Kidney (tissue), 13 donors: ENCODE measurements at regions not wholly inside any gene's neighbourhood (a gene's known extent, or its start where the extent isn't known, plus 50 kb on each side); places are given as distances from the start of the nearest gene placed in this dataset.
A peak's percentile ranks its signal among the peaks of the same experiment; 100 is the strongest.

Experiments
- DNase-seq, 5 donors: peaks; one replicate each; pipeline ENCODE4 v3.0.0-alpha.2; 2013 to 2020
- FAIRE-seq: peaks from 2 replicates; lab custom pipeline; 2012; peaks lifted over from hg19 to GRCh38; lab: Jason Lieb, UNC
- H3K27ac ChIP-seq, 2 donors: one replicate each; pipeline ENCODE4 v1.7.0; 2013; ENCODE audit warnings: low read depth in 2 of 2, low read length in 2 of 2, inconsistent platforms in 1 of 2
- H3K27me3 ChIP-seq: one replicate; pipeline ENCODE4 v1.7.1; 2013; ENCODE audit warnings: low read length, inconsistent platforms; ENCODE audit not compliant: control insufficient read depth, insufficient read depth
- H3K36me3 ChIP-seq, 3 donors: one replicate each; pipeline versions ENCODE4 v1.7.0 to v1.7.1; 2013; ENCODE audit warnings: low read length in 3 of 3, control low read depth in 1 of 3, inconsistent platforms in 1 of 3; ENCODE audit not compliant: insufficient read depth in 3 of 3, control insufficient read depth in 2 of 3
- H3K4me1 ChIP-seq, 3 donors: one replicate each; pipeline versions ENCODE4 v1.7.0 to v1.7.1; 2013; ENCODE audit warnings: low read length in 3 of 3, inconsistent platforms in 1 of 3, low read depth in 1 of 3; ENCODE audit not compliant: control insufficient read depth in 2 of 3, insufficient read depth in 2 of 3
- H3K4me3 ChIP-seq, 3 donors: one replicate each; pipeline versions ENCODE4 v1.7.0 to v1.8.1; 2013; ENCODE audit warnings: low read length in 3 of 3, control low read depth in 1 of 3, inconsistent platforms in 1 of 3
- H3K9ac ChIP-seq, 3 donors: one replicate each; pipeline versions ENCODE4 v1.7.0 to v1.7.1; 2013; ENCODE audit warnings: low read length in 3 of 3, control low read depth in 1 of 3, inconsistent platforms in 1 of 3
- H3K9me3 ChIP-seq, 3 donors: one replicate each; pipeline versions ENCODE4 v1.7.0 to v1.7.1; 2013; ENCODE audit warnings: low read length in 3 of 3, control low read depth in 1 of 3, inconsistent platforms in 1 of 3; ENCODE audit not compliant: control insufficient read depth in 2 of 3, insufficient read depth in 1 of 3
- CTCF ChIP-seq: IDR thresholded peaks from 3 replicates; pipeline ENCODE4 v1.5.1; 2012; ENCODE audit warnings: mild to moderate bottlenecking, moderate library complexity, borderline replicate concordance; ENCODE audit not compliant: insufficient read depth; ENCODE audit errors: extremely low read depth
- intact Hi-C: fragments of 100-400 bp; cut with DNase I; formaldehyde crosslinking; loops from one replicate; pipeline ENCODE4 v1.11.1; 2022
- donor health status: control.
- donor health status: control.
- donor health status: control.
- donor health status: control.
- donor health status: control.
- donor health status: DM: yes; HTN: yes; CAD: no.
- donor health status: Normal renal cell carcinoma (clear cell type).

DNA sequence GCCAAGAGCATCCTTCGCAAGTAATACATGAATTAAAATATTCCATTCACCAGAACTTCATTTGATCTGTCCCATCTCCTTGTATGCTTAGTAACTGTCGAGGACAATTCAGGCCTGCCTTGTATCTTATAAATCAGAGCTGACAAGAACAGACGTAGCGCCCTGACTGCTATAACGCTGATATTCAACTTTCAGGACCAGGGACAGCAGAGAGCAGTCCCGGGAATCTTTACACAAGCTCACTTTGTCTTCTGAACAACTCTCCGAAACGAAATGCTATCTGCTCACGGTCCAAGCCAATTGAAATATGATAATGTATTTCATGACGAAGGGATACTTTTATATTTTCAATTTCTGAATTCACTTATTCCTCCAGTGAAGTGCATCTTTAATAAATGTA, 175.7 kb downstream of the VCY1B start:
- Histone ChIP-seq H3K9me3 (no peaks in the 10 kb centered on the region), H3K4me1 (no peaks in the 10 kb centered on the region), H3K36me3 (no peaks in the 10 kb centered on the region), H3K27ac (no peak overlapping the region), H3K4me3 (no peak overlapping the region), H3K9ac (no peak overlapping the region), H3K27me3 (no peaks in the 10 kb centered on the region)
- DNase-seq, result peak in 1 of 5 donors; percentile 56
- no peak for TF ChIP-seq CTCF
- FAIRE-seq, result no peak
- intact Hi-C loops, result no loop called here

DNA sequence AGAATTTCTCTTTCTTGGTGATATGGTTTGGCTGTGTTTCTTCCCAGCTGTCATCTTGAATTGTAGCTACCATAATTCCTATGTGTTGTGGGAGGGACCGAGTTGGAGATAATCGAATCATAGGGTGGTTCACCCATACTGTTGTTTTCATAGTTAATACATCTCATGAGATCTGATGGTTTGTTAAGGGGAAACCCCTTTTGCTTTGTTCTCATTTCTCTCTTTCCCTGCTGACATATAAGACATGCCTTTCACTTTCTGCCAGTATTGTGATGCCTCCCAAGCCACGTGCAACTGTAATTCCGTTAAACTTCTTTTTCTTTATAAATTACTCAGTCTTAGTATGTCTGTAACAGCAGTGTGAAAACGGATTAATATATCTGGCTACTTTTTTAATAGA, 179.0 kb downstream of the VCY1B start:
- Histone ChIP-seq H3K4me3 (no peak overlapping the region), H3K9ac (no peak overlapping the region), H3K27ac (no peak overlapping the region), H3K27me3 (no peaks in the 10 kb centered on the region), H3K9me3 (no peaks in the 10 kb centered on the region), H3K4me1 (no peaks in the 10 kb centered on the region), H3K36me3 (no peaks in the 10 kb centered on the region)
- intact Hi-C loops, result no loop called here
- FAIRE-seq (no peak), DNase-seq (no peak)
- TF ChIP-seq CTCF, result no peak

- Histone ChIP-seq H3K9ac (no peak overlapping the region), H3K36me3 (no peaks in the 10 kb centered on the region), H3K4me1 (no peaks in the 10 kb centered on the region), H3K4me3 (no peak overlapping the region), H3K27me3 (no peaks in the 10 kb centered on the region), H3K9me3 (no peaks in the 10 kb centered on the region), H3K27ac (no peak overlapping the region)
- intact Hi-C loops, result no loop called here
- TF ChIP-seq CTCF, result no peak
- peak in 1 of 5 donors; percentile 5 for DNase-seq
- no peak for FAIRE-seq
These were observed 182.2 kb downstream of the VCY1B start for GRCh38 chrY:14238277-14238676.

DNA sequence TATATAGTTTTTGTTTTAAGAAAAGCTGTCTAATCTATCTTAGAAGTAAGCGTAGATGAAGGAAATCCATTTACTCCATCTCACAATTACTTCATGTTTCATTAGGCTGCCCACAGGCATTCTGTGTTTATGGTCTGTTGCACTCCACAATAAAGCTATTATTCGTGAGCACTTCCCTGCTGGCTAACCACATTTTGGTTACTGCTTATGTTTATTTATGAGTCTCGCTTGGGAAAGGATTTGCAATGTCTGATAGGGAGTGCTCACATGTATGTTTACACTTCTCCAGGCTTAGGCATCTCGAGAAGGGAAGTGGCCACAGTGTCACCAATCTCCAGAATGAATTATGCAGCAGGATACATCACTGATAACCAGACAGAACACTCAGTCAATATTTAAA, 190.9 kb downstream of the VCY1B start:
- Histone ChIP-seq H3K27me3 (no peaks in the 10 kb centered on the region), H3K9ac (no peak overlapping the region), H3K4me1 (no peaks in the 10 kb centered on the region), H3K4me3 (no peak overlapping the region), H3K27ac (no peak overlapping the region), H3K36me3 (no peaks in the 10 kb centered on the region), H3K9me3 (no peaks in the 10 kb centered on the region)
- FAIRE-seq (no peak), DNase-seq (peak in 1 of 5 donors; percentile 39)
- TF ChIP-seq CTCF, result no peak
- intact Hi-C loops, result no loop called here
